ENCODE measurements at regions not wholly inside any gene's neighbourhood (a gene's known extent, or its start where the extent isn't known, plus 50 kb on each side); places are given as distances from the start of the nearest gene placed in this dataset.
A peak's percentile ranks its signal among the peaks of the same experiment; 100 is the strongest.
"Not testable (repeated sequence)": the region's sequence is repeated elsewhere in the genome, so short reads cannot be mapped to it uniquely, and the experiment has no call there.

GRCh38 chr10:11684717-11685645, 57.2 kb upstream of the ECHDC3 start:
- no peak for DNase-seq (ENCODE audit: low read depth, low spot score)
- Mint-ChIP-seq H3K27ac (ENCODE audit: unreplicated experiment) (peak overlapping the region; percentile 96), H3K9me3 (no peaks in the 10 kb centered on the region), H3K4me1 (peaks cover 35% of the 10 kb centered on the region), H3K4me3 (peak overlapping the region; percentile 32), H3K27me3 (ENCODE audit: low read depth) (no peaks in the 10 kb centered on the region), H3K36me3 (ENCODE audit: low read depth) (no peaks in the 10 kb centered on the region)
- no peak for TF ChIP-seq CTCF (conservative IDR thresholded peaks at IDR 0.05)

DNA sequence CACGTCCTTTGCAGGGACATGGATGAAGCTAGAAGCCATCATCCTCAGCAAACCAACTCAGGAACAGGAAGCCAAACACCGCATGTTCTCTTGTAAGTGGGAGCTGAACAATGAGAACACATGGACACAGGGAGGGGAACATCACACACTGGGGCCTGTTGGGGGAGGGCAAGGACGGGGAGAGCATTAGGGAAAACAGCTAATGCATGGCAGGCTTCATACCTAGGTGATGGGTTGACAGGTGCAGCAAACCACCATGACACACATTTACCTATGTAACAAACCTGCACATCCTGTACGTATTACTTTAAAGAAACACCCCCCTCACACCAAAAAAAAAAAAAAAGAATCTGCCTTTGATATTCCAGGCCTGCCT, 57.9 kb upstream of the ECHDC3 start:
- not testable (repeated sequence) for H3K4me3 Mint-ChIP-seq; H3K27me3 Mint-ChIP-seq (ENCODE audit: low read depth); H3K36me3 Mint-ChIP-seq (ENCODE audit: low read depth); H3K9me3 Mint-ChIP-seq; DNase-seq (ENCODE audit: low read depth, low spot score)
- Mint-ChIP-seq H3K4me1 (peaks cover 35% of the 10 kb centered on the region), H3K27ac (ENCODE audit: unreplicated experiment) (peak overlapping the region; percentile 5)

- H3K27ac Mint-ChIP-seq (ENCODE audit: unreplicated experiment) = peak overlapping the region; percentile 5
- DNase-seq (ENCODE audit: low read depth, low spot score) = no peak
- no peaks in the 10 kb centered on the region for H3K36me3 Mint-ChIP-seq (ENCODE audit: low read depth)
- no peak for TF ChIP-seq CTCF (conservative IDR thresholded peaks at IDR 0.05)
- no peaks in the 10 kb centered on the region for H3K27me3 Mint-ChIP-seq (ENCODE audit: low read depth)
- H3K4me1 Mint-ChIP-seq = peaks cover 30% of the 10 kb centered on the region
- H3K4me3 Mint-ChIP-seq = no peak overlapping the region
- no peaks in the 10 kb centered on the region for H3K9me3 Mint-ChIP-seq
These were observed 58.5 kb upstream of the ECHDC3 start for GRCh38 chr10:11683529-11684320.

DNA sequence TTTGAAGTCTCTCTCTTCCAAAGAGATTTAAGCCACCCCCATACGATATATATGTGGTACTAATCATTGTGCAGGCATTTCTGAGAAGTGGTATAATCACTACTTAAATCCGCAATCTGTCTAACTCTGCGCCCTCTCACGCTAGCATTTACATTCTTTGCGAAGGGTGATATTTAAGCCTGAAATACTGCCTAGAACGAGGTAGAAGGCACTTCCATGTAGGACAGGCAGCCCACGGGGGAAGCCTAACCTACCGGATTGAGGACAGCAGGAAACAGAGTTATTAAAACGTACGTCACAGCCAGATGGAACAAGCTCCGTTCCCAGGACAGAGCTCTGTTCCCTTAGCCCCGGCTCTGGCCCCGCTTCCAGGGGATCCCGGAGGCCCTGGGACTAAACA, 59.3 kb upstream of the ECHDC3 start:
- no peaks in the 10 kb centered on the region for H3K27me3 Mint-ChIP-seq (ENCODE audit: low read depth)
- H3K9me3 Mint-ChIP-seq = no peaks in the 10 kb centered on the region
- no peak overlapping the region for H3K4me3 Mint-ChIP-seq
- peaks cover 30% of the 10 kb centered on the region for H3K4me1 Mint-ChIP-seq
- no peak overlapping the region for H3K27ac Mint-ChIP-seq (ENCODE audit: unreplicated experiment)
- no peaks in the 10 kb centered on the region for H3K36me3 Mint-ChIP-seq (ENCODE audit: low read depth)
- TF ChIP-seq CTCF (conservative IDR thresholded peaks at IDR 0.05) = no peak
- no peak for DNase-seq (ENCODE audit: low read depth, low spot score)

DNA sequence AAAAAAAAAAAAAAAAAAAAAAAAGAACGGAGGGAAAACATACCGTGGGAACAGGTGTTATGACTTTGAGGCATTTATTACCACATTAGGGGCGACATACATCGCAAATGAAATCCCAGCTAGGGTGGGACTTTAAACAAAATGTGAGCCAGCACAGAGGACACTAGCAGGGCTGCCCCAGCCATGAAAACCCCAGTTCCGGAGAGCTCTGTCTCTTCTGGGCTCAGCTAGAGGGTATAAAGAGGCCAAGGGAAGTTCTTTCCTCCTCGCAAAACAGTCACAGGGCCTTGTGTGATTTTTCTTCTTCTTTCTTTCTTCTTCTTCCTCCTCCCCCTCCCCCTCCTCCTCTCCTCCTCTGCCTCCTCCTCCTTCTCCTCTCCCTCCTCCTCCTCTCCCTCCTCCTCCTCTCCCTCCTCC, 59.9 kb upstream of the ECHDC3 start:
- H3K4me3 Mint-ChIP-seq = no peak overlapping the region
- H3K4me1 Mint-ChIP-seq = peaks cover 30% of the 10 kb centered on the region
- no peaks in the 10 kb centered on the region for H3K9me3 Mint-ChIP-seq
- no peaks in the 10 kb centered on the region for H3K36me3 Mint-ChIP-seq (ENCODE audit: low read depth)
- H3K27ac Mint-ChIP-seq (ENCODE audit: unreplicated experiment) = no peak overlapping the region
- no peak for DNase-seq (ENCODE audit: low read depth, low spot score)
- H3K27me3 Mint-ChIP-seq (ENCODE audit: low read depth) = peaks cover 2% of the 10 kb centered on the region
- no peak for TF ChIP-seq CTCF (conservative IDR thresholded peaks at IDR 0.05)

- no peak overlapping the region for H3K4me3 Mint-ChIP-seq
- H3K27me3 Mint-ChIP-seq (ENCODE audit: low read depth) = peaks cover 2% of the 10 kb centered on the region
These were observed 61.7 kb upstream of the ECHDC3 start for GRCh38 chr10:11680496-11680895.

More at GRCh38 chr10:11680496-11680895, 61.7 kb upstream of the ECHDC3 start:
- Mint-ChIP-seq H3K4me1 (peaks cover 26% of the 10 kb centered on the region), H3K9me3 (no peaks in the 10 kb centered on the region), H3K27ac (ENCODE audit: unreplicated experiment) (no peak overlapping the region), H3K36me3 (ENCODE audit: low read depth) (no peaks in the 10 kb centered on the region)
- DNase-seq (ENCODE audit: low read depth, low spot score) = no peak
- TF ChIP-seq CTCF (conservative IDR thresholded peaks at IDR 0.05) = no peak
